ENCODE measurements at regions not wholly inside any gene's neighbourhood (a gene's known extent, or its start where the extent isn't known, plus 50 kb on each side); places are given as distances from the start of the nearest gene placed in this dataset.

DNA sequence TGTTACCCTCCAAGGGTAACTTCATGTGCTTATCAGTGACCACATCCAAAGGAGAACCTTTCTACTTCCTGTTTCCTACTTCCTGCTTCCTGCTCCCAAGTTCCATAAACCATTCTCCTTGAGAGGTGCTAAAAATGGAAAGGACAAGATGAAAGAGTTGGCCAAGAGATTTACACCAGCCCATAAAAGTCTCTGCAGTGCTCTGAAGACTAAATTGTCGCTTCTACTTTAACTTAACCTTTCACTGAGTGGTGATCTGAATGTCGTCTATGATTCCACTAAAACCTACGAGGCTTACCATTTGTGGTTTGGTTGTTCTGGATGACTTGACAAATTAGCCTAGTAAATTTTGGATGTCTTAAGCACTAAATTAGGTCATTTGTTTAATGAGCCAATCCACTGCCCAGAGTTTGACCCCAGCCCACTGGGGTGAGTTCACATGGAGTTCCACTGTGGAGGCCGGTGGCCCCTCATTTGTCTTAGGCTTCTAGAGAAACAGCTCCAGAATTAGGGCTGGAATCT, 333.1 kb downstream of the FOXL1 start:
- no peak for TF ChIP-seq SIN3A (IDR thresholded peaks at IDR 0.05; ENCODE audit: borderline replicate concordance, insufficient read depth, low read length)
- TF ChIP-seq, protein P1, sequence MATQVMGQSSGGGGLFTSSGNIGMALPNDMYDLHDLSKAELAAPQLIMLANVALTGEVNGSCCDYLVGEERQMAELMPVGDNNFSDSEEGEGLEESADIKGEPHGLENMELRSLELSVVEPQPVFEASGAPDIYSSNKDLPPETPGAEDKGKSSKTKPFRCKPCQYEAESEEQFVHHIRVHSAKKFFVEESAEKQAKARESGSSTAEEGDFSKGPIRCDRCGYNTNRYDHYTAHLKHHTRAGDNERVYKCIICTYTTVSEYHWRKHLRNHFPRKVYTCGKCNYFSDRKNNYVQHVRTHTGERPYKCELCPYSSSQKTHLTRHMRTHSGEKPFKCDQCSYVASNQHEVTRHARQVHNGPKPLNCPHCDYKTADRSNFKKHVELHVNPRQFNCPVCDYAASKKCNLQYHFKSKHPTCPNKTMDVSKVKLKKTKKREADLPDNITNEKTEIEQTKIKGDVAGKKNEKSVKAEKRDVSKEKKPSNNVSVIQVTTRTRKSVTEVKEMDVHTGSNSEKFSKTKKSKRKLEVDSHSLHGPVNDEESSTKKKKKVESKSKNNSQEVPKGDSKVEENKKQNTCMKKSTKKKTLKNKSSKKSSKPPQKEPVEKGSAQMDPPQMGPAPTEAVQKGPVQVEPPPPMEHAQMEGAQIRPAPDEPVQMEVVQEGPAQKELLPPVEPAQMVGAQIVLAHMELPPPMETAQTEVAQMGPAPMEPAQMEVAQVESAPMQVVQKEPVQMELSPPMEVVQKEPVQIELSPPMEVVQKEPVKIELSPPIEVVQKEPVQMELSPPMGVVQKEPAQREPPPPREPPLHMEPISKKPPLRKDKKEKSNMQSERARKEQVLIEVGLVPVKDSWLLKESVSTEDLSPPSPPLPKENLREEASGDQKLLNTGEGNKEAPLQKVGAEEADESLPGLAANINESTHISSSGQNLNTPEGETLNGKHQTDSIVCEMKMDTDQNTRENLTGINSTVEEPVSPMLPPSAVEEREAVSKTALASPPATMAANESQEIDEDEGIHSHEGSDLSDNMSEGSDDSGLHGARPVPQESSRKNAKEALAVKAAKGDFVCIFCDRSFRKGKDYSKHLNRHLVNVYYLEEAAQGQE (IDR thresholded peaks at IDR 0.05; ENCODE audit: insufficient read depth in 1 of 2, low read depth in 2 of 2, low read length in 2 of 2), result no peak
- TF ChIP-seq POLR2AphosphoS5 (IDR thresholded peaks at IDR 0.05; ENCODE audit: low read depth, low read length), result no peak
- no peak for TF ChIP-seq TAF1 (IDR thresholded peaks at IDR 0.05; ENCODE audit: borderline replicate concordance, insufficient read depth, low read length)
